ENCODE measurements at regions not wholly inside any gene's neighbourhood (a gene's known extent, or its start where the extent isn't known, plus 50 kb on each side); places are given as distances from the start of the nearest gene placed in this dataset.

DNA sequence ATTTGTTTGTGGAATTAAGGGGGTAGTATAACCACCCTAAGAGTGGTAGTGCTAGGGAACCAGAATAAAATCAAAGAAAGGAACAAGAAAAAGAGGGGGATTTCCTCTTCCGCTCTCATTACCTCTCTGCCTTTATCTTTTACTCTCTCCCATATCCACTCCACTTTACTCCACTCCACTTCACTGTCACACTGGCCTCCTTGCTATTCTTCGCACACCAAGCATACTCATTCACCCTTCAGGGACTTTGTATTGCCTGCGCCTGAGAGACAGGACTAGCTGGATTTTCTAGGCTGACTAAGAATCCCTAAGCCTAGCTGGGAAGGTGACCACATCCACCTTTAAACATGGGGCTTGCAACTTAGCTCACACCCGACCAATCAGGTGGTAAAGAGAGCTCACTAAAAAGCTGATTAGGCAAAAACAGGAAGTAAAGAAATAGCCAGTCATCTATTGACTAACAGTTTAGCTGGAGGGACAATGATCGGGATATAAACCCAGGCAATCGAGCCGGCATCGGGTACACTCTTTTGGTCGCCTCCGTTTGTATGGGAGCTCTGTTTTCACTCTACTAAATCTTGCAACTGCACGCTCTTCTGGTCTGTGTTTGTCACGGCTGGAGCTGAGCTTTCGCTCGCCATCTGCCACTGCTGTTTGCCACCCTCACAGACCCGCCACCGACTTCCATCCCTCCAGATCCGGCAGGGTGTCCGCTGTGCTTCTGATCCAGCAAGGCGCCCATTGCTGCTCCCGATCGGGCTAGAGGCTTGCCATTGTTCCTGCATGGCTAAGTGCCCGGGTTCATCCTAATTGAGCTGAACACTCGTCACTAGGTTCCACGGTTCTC lies 121.8 kb downstream of the FAM170A start (continued):
- TF ChIP-seq, protein P1, sequence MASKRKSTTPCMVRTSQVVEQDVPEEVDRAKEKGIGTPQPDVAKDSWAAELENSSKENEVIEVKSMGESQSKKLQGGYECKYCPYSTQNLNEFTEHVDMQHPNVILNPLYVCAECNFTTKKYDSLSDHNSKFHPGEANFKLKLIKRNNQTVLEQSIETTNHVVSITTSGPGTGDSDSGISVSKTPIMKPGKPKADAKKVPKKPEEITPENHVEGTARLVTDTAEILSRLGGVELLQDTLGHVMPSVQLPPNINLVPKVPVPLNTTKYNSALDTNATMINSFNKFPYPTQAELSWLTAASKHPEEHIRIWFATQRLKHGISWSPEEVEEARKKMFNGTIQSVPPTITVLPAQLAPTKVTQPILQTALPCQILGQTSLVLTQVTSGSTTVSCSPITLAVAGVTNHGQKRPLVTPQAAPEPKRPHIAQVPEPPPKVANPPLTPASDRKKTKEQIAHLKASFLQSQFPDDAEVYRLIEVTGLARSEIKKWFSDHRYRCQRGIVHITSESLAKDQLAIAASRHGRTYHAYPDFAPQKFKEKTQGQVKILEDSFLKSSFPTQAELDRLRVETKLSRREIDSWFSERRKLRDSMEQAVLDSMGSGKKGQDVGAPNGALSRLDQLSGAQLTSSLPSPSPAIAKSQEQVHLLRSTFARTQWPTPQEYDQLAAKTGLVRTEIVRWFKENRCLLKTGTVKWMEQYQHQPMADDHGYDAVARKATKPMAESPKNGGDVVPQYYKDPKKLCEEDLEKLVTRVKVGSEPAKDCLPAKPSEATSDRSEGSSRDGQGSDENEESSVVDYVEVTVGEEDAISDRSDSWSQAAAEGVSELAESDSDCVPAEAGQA (IDR thresholded peaks at IDR 0.05; ENCODE audit: low read depth) = no peak
- TF ChIP-seq, protein P1 (CRISPR knock-in tag; IDR thresholded peaks at IDR 0.05; ENCODE audit: borderline replicate concordance) = no peak
- no peak for TF ChIP-seq ZNF792 (CRISPR knock-in tag; IDR thresholded peaks at IDR 0.05)

GRCh38 chr5:119751734-119752094 lies 122.4 kb downstream of the FAM170A start:
- FAIRE-seq (no peak), ATAC-seq (no peak), DNase-seq (ENCODE audit: low spot score) (no peak)
- H3K9me3 ChIP-seq (ENCODE audit: low read length) = no peaks in the 10 kb centered on the region
- no peaks in the 10 kb centered on the region for H4K20me1 ChIP-seq (ENCODE audit: insufficient read depth, low read length)
- intact Hi-C loops (cut with micrococcal nuclease; ENCODE audit: unreplicated experiment) (no loop called here), in situ Hi-C loops (cut with HindIII; ENCODE audit: extremely low pct_ligation_motif_present, low pct_unique_long_range_greater_than_20kb) (no loop called here)
- H3K9ac ChIP-seq (ENCODE audit: insufficient read depth, low read depth, low read length) = no peak overlapping the region
- H3K79me2 ChIP-seq (ENCODE audit: insufficient read depth, low read length) = no peaks in the 10 kb centered on the region
- H3K27me3 ChIP-seq (ENCODE audit: control insufficient read depth in 1 of 2, insufficient read depth in 2 of 2, low read length in 2 of 2) = peaks cover 0 to 1% of the 10 kb centered on the region in 2 experiments; a peak in 1 of 5 replicates
- TF ChIP-seq ELF4 (CRISPR knock-in tag; IDR thresholded peaks at IDR 0.05; ENCODE audit: borderline replicate concordance) = no peak
- TF ChIP-seq KLF15 (CRISPR knock-in tag; IDR thresholded peaks at IDR 0.05; ENCODE audit: borderline replicate concordance) = no peak
- no peak for TF ChIP-seq ZNF713 (CRISPR knock-in tag; IDR thresholded peaks at IDR 0.05)
- TF ChIP-seq ATF3 (CRISPR knock-in tag; IDR thresholded peaks at IDR 0.05) = no peak
- no peak for TF ChIP-seq DNMT1 (CRISPR knock-in tag; IDR thresholded peaks at IDR 0.05)
- no peaks in the 10 kb centered on the region for H3K36me3 ChIP-seq (replicated peaks in 1 of 2; ENCODE audit: control insufficient read depth in 1 of 2, insufficient read depth in 2 of 2, low read length in 2 of 2)
- no peaks in the 10 kb centered on the region for H3K4me1 ChIP-seq (ENCODE audit: insufficient read depth, low read length)
- 29% methylated on average over 3 of the region's 6 CpGs for WGBS (ENCODE audit: low lambda C conversion rate)
- no peak overlapping the region for H2AFZ ChIP-seq (ENCODE audit: low read length)
- BruUV-seq (replicated peaks) = no TSS peak
- no peak overlapping the region for H3K4me3 ChIP-seq (replicated peaks in 1 of 3; ENCODE audit: insufficient read depth in 1 of 3, low read depth in 2 of 3, low read length in 3 of 3)
- ChIA-PET POLR2A (no interaction called here), CTCF (ENCODE audit: low intra/inter-chr PET ratio, low total read pairs) (no interaction called here)
- H3K4me2 ChIP-seq (ENCODE audit: low read depth, low read length) = no peak overlapping the region
- H3K27ac ChIP-seq (ENCODE audit: extremely low read length, insufficient read depth, low read length) = no peak overlapping the region

All from HepG2 (cell line).